ENCODE measurements at regions not wholly inside any gene's neighbourhood (a gene's known extent, or its start where the extent isn't known, plus 50 kb on each side); places are given as distances from the start of the nearest gene placed in this dataset.
"Not testable (repeated sequence)": the region's sequence is repeated elsewhere in the genome, so short reads cannot be mapped to it uniquely, and the experiment has no call there.

DNA sequence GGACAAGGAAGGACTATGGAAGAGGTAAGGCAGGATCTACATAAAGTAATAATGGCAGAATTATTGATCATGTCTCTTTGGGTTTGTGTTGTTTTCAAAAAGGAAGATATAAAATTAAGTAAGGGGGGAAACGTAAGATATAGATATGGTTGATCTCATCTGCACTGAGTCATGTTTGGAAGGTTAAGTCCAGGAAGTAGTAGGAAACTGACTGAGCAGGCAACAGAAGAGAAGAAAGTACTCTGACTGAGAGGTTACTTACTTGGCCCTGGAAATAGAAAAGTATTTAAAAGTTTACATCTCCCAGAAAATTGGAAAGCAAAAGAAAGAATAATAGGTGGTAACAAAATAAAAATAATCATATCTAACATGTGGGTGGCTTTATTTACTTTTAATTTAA lies 405.3 kb upstream of the RGMB start:
- Mint-ChIP-seq H3K36me3 (no peaks in the 10 kb centered on the region), H3K27me3 (peaks cover 3% of the 10 kb centered on the region), H3K27ac (no peak overlapping the region), H3K9me3 (no peaks in the 10 kb centered on the region), H3K4me1 (no peaks in the 10 kb centered on the region), H3K4me3 (no peak overlapping the region)

DNA sequence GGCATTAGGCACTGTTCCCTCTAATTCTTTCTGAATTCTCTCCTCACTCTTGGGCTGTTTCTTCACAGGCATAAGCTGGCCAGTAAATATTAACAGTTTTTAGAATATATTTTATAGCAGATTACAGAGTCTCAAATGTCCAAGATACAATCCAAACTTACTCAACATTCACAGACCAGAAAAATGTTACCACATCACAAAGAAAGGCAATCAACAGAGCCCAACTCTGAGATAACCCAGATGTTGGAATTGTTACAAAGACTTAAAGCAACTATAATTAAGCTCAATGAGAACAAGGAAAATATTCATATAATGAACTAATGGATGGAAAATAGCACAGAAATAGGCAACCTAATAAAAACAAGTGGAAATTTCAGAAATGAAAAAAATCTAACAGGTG lies 401.1 kb upstream of the RGMB start:
- no peak overlapping the region for H3K4me3 Mint-ChIP-seq
- no peaks in the 10 kb centered on the region for H3K9me3 Mint-ChIP-seq

DNA sequence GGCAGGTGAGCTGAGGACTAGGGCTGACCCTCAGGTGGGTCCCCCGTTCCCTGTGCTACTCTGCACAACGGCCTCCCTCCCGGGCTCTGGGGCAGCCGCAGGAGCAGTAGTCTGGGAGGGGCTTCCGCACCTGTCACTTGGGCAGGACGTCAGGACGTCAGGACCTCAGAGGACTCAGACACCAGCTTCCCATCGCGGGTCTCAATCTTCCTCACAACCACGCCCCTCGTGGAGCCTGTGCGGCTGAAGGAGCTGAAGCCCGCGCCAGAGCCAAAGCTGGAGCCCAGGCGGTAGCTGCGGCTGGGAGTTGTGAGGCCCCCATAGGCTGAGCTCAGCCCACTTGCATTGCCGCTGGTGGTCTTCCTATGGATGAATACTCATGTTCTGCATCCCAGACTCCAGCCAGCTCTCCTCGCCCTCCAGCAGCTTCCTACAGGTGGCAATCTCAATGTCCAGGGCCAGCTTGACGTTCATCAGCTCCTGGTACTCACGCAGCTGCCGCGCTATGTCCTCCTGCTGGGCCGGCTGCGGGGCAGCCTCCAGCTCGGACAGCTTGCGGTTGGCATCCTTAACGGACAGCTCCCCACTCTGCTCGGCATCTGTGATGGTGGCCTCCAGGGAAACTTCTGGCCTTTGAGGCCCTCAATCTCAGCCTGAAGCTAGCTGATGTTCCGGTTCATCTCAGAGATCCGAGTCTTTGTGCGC lies 381.4 kb upstream of the RGMB start:
- H3K27ac Mint-ChIP-seq, result no peak overlapping the region
- no peaks in the 10 kb centered on the region for H3K4me1 Mint-ChIP-seq
- H3K36me3 Mint-ChIP-seq, result no peaks in the 10 kb centered on the region
- H3K4me3 Mint-ChIP-seq, result no peak overlapping the region
- peaks cover 5% of the 10 kb centered on the region for H3K9me3 Mint-ChIP-seq
- no peaks in the 10 kb centered on the region for H3K27me3 Mint-ChIP-seq

More for the DNA sequence above, 401.1 kb upstream of the RGMB start:
- Mint-ChIP-seq H3K36me3 (no peaks in the 10 kb centered on the region), H3K27ac (no peak overlapping the region), H3K4me1 (no peaks in the 10 kb centered on the region), H3K27me3 (peaks cover 3% of the 10 kb centered on the region)

DNA sequence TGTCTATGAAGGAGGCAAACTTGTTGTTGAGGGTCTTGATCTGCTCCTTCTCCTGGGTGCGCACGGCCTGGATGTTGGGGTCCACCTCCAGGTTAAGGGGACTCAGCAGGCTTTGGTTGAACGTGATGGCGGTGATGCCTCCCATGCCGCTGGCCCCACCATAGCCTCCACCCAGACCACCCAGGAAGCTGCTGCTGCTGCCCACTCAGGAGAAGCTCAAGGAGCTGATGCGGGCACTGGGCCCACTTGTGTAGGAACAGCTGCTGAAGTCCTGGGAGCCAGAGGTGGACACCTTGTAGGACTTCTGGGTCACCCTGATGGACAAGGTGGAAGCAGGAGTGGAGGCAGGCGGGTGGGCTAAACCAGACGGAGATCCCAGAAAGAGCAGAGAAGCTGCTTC lies 380.3 kb upstream of the RGMB start:
- H3K27me3 Mint-ChIP-seq, H3K27ac Mint-ChIP-seq, H3K4me1 Mint-ChIP-seq, H3K9me3 Mint-ChIP-seq, H3K4me3 Mint-ChIP-seq, H3K36me3 Mint-ChIP-seq: not testable (repeated sequence)

DNA sequence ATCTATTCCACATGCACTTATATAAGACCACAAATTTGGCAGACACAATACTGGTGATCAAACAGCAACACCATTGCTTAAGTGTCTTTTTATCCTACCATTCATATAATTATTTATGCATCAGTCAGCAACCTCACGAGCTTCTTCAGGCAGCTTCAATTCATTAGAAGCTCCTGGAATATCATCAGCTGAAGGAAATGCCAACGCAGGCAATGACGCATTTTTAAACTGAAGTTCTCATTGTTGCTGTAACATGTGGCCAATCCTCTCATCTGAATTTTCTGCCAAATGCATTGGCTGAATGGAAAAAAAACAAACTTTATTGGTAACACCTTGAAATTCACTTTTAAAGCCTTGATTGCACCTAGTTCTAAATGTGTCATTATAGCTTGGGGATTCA lies 376.4 kb upstream of the RGMB start:
- H3K9me3 Mint-ChIP-seq, result peaks cover 5% of the 10 kb centered on the region
- H3K36me3 Mint-ChIP-seq, result no peaks in the 10 kb centered on the region
- H3K27me3 Mint-ChIP-seq, result no peaks in the 10 kb centered on the region
- no peak overlapping the region for H3K4me3 Mint-ChIP-seq
- H3K27ac Mint-ChIP-seq, result no peak overlapping the region
- no peaks in the 10 kb centered on the region for H3K4me1 Mint-ChIP-seq

DNA sequence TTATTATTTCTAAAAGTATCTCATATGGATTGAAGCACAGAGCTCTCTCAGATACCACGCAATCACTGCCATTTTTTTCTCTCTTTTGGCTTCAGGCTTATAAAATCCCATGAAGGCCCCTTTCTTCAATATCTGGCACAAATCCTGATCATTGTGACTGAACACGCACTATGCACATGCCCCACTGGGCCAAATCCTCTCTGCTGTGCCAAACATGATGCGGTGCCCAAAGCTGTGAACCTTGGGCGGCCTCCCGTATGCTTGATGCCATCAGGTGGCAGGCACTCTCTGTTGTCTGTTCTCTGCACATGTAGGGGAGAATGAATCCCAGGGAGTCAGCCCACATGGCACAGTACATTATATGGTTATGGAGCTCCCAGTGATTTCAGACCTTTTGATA lies 375.0 kb upstream of the RGMB start:
- no peak overlapping the region for H3K27ac Mint-ChIP-seq
- no peaks in the 10 kb centered on the region for H3K4me1 Mint-ChIP-seq
- no peak overlapping the region for H3K4me3 Mint-ChIP-seq
- H3K9me3 Mint-ChIP-seq, result peaks cover 5% of the 10 kb centered on the region
- no peaks in the 10 kb centered on the region for H3K36me3 Mint-ChIP-seq
- H3K27me3 Mint-ChIP-seq, result no peaks in the 10 kb centered on the region

DNA sequence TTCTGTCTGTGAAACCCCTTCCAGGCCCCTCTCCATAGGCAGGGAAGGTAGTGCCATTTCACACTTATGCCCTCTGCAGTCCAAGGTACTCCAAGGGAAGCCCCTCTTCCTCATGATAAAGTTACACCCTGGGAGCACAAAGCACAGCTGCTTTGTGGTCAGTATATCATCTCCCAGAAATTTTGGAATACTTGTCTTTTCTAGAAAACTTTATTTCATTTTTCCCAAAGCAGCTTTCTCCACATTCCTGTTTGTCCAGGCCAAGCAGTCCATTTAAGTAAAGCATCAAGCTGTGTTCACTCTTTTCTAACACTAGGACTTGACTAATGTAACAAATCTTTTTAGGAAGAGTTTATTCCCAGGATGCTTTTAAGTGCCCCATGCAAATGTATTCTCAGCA lies 371.8 kb upstream of the RGMB start:
- Mint-ChIP-seq H3K9me3 (no peaks in the 10 kb centered on the region), H3K36me3 (no peaks in the 10 kb centered on the region), H3K27me3 (no peaks in the 10 kb centered on the region), H3K4me3 (no peak overlapping the region), H3K4me1 (no peaks in the 10 kb centered on the region), H3K27ac (no peak overlapping the region)

DNA sequence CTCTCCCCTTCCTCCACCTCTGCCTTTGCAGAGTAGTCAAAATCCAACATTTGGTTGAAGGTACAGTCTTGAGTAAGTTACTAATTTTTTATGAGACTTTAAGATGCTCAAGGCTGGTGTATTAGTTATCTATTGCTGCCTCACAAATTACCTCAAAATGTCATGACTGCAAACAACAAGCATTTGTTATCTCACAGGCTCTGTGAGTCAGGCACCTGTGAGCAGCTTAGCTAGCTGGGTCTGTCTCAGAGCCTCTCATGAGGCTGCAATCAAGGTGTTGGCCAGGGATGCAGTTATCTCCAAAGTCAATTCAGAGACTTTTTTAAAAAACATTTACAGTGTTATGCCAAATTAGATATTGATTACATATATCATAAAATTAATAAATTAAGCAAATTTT lies 371.3 kb upstream of the RGMB start:
- Mint-ChIP-seq H3K36me3 (no peaks in the 10 kb centered on the region), H3K9me3 (no peaks in the 10 kb centered on the region), H3K4me1 (no peaks in the 10 kb centered on the region), H3K4me3 (no peak overlapping the region), H3K27me3 (no peaks in the 10 kb centered on the region), H3K27ac (no peak overlapping the region)

DNA sequence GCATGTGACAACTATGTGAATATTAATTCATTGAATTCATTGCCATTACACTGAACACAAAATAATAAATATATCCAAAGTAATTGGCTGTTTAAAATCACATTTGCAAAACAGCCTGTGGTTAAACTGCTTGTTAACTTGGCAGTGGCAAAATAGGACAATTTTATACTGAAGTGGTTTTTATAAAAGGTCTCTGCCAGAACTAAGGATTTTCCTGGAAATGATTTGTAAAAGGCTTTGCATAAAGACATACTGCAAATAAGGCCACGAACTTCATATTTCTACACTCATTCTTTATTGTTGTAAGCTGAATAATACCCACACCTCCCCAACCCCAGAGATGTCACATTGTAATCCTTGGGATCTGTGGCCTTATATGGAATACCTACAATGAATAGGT lies 370.3 kb upstream of the RGMB start:
- Mint-ChIP-seq H3K4me3 (no peak overlapping the region), H3K36me3 (no peaks in the 10 kb centered on the region), H3K4me1 (no peaks in the 10 kb centered on the region), H3K27ac (no peak overlapping the region), H3K27me3 (no peaks in the 10 kb centered on the region), H3K9me3 (no peaks in the 10 kb centered on the region)

DNA sequence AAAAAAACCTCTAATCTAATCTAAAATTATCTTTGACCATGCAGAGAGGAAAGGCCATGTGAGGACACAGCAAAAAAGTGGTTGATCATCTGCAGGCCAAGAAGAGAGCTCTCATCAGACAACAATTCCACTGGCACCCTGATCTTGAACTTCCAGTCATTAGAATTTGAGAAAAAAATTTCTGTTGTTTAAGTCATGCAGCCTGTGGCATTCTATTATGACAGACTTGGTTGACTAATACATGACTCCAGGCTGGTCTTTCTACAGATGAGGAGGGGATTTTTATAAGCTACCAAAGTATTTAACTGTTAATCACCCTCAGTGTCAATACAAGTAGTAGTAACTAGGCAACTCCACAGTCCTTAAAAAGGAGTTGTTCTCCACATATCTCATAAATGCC lies 358.5 kb upstream of the RGMB start:
- peaks cover 1% of the 10 kb centered on the region for H3K27me3 Mint-ChIP-seq
- H3K27ac Mint-ChIP-seq, result no peak overlapping the region
- H3K4me3 Mint-ChIP-seq, result no peak overlapping the region
- no peaks in the 10 kb centered on the region for H3K36me3 Mint-ChIP-seq
- H3K4me1 Mint-ChIP-seq, result no peaks in the 10 kb centered on the region
- H3K9me3 Mint-ChIP-seq, result no peaks in the 10 kb centered on the region

DNA sequence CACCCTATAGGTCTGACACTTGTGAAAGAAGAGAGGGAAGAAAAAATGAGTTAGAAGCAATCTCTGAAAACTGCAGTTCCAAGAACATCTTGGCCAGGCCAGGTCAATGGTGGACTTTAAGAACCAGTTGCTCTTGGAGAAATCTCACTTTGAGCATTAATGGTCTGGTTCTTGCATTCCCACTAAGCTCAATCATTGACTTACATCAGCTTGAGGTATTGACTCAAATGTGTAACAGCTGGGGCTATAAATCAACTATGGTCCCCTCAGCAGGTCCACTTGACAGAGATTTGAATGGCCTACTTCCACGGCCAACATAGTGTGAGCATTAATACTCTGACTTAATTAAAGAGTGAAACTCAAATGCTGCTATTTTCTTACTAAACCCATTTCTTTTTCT lies 357.8 kb upstream of the RGMB start:
- Mint-ChIP-seq H3K27ac (no peak overlapping the region), H3K4me3 (no peak overlapping the region), H3K36me3 (no peaks in the 10 kb centered on the region), H3K27me3 (peaks cover 1% of the 10 kb centered on the region), H3K4me1 (no peaks in the 10 kb centered on the region), H3K9me3 (no peaks in the 10 kb centered on the region)

DNA sequence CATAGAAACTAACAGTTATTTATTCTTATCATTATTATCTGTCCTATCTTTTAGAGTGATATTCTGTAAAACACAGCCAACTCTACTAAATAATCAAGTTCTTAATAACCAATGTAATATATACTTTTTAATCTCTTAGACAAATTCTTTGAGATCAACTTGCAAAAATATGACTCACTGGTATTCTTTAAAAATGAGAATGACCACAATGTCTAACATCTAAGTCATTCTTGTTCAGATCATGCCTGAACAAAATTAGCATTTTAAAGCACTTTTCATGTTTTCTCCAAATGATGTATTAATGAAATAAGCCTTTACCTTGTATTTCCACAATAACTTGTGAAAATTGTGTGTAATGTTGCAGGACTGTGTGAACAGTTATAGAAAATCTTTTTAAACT lies 356.9 kb upstream of the RGMB start:
- Mint-ChIP-seq H3K27me3 (peaks cover 1% of the 10 kb centered on the region), H3K9me3 (no peaks in the 10 kb centered on the region), H3K4me1 (no peaks in the 10 kb centered on the region), H3K36me3 (no peaks in the 10 kb centered on the region), H3K27ac (no peak overlapping the region), H3K4me3 (no peak overlapping the region)

DNA sequence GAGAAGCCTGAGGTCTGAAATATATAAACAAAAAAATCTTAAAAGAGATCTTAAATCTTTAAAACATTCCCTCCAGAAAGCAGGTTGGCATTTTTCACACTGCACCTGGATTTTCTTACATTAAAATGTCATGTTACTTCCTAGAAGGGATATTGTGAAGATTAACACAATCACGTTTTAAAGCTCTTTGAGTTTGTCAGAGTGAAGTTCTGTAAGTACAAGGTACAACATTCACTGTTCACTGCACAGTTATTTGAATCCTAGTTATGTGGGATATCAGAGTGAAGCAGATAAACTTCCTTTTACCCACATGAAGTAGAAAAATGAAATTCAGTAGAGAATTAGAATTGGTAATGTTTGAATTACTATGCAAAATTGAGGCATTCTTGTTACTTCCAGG lies 353.6 kb upstream of the RGMB start:
- Mint-ChIP-seq H3K27ac (no peak overlapping the region), H3K4me1 (no peaks in the 10 kb centered on the region), H3K9me3 (no peaks in the 10 kb centered on the region), H3K4me3 (no peak overlapping the region), H3K36me3 (no peaks in the 10 kb centered on the region), H3K27me3 (peaks cover 5% of the 10 kb centered on the region)

DNA sequence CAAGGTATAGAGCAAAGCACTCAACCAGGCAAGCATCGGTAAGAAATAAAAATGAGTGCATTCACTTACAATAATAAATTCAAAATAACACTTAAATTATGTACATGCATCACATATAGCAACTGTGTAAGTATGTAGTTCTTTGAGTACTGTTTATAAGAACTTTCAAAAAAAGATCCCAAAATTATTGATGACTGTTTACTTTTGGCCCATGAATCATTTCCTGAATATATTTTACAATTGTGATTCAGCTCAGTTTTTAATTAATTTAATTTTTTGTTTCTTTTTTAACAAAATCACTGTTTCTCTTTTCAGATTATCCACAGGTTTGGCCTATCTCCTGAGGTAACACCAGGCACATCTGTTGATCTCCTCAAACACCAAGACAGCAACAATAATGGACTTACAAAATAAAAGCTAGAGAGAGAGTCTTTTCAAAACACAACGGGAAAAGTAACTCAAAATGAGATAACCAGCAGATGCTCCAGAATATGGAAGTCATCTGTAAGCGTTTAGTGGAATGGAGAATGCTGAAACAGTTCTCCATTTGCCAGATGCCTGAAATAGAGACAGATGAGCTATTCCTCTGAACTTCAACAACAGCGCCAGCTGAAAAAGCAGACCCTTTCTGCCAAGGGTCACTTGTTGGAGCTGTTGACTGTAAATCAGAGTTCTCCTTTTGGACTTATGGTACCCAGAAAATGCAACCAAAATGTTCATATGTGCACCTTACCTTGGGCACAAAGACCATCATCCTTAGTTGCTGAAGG lies 348.6 kb upstream of the RGMB start:
- Mint-ChIP-seq H3K4me1 (no peaks in the 10 kb centered on the region), H3K27ac (no peak overlapping the region), H3K36me3 (no peaks in the 10 kb centered on the region), H3K4me3 (no peak overlapping the region), H3K9me3 (peaks cover 4% of the 10 kb centered on the region), H3K27me3 (peaks cover 7% of the 10 kb centered on the region)

DNA sequence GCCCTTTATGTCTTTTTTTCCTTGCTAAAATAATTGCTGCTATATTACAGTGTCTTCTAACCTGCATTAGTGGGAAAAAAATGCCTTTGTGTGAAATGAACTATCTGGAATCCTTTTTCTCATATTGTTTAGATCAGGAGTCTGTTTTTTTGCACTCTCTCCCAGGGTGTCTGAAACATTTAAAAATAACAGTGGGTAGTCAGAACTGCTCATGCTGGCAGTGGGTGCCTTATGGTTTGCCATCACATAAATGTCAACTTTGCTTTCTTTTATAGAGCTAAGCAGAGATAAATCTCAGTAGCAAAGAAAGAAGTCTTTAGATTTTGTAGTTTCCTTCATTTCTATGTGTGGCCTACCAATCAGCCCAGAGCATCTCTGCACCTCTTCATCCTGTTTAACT lies 347.8 kb upstream of the RGMB start:
- peaks cover 8% of the 10 kb centered on the region for H3K27me3 Mint-ChIP-seq
- H3K9me3 Mint-ChIP-seq, result peaks cover 4% of the 10 kb centered on the region
- no peaks in the 10 kb centered on the region for H3K4me1 Mint-ChIP-seq
- H3K36me3 Mint-ChIP-seq, result no peaks in the 10 kb centered on the region
- no peak overlapping the region for H3K27ac Mint-ChIP-seq
- H3K4me3 Mint-ChIP-seq, result no peak overlapping the region

DNA sequence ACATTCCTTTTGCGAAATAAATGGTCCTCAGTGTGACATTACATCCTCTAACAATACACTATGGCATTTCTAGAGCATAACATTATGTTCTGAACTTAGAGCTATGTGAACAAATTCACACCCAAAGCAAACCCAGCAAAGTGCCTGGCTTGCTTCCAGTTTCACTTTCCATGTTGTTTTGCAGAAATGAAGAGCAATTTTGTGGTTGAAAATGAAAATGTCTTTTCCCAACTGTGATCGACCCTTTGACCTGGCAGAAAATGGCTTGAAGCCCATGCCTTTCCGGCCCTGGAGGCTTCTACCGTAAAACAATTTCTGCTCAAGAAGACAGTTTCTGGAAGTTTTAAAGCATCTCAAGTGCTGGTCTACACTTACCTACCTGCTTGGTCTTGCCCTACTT lies 344.7 kb upstream of the RGMB start:
- no peaks in the 10 kb centered on the region for H3K36me3 Mint-ChIP-seq
- H3K4me3 Mint-ChIP-seq, result no peak overlapping the region
- no peak overlapping the region for H3K27ac Mint-ChIP-seq
- H3K27me3 Mint-ChIP-seq, result peaks cover 4% of the 10 kb centered on the region
- peaks cover 4% of the 10 kb centered on the region for H3K9me3 Mint-ChIP-seq
- no peaks in the 10 kb centered on the region for H3K4me1 Mint-ChIP-seq

DNA sequence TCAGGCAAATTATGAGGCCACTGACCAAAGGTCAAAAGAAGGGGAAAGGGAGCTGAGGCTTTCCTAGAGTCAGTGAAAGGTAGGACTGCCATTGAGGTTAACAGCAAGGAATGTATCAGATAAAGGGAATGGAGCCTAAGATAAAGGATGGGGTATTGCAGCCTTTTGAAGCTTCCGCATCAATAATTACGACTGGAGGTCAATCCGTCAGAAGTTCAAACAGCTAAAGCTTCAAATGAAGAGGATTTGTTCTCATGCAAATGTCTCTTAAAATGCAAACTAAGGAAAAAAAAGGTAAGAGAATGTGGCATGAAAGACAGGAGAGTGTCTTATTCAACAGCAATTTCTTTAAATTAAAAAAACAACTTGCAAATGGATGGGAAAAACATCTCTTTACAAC lies 341.1 kb upstream of the RGMB start:
- Mint-ChIP-seq H3K27ac (no peak overlapping the region), H3K9me3 (peaks cover 4% of the 10 kb centered on the region), H3K27me3 (peaks cover 3% of the 10 kb centered on the region), H3K4me3 (no peak overlapping the region), H3K4me1 (no peaks in the 10 kb centered on the region), H3K36me3 (no peaks in the 10 kb centered on the region)
